H54 (cell line): ENCODE measurements at regions not wholly inside any gene's neighbourhood (a gene's known extent, or its start where the extent isn't known, plus 50 kb on each side); places are given as distances from the start of the nearest gene placed in this dataset.
"Not testable (repeated sequence)": the region's sequence is repeated elsewhere in the genome, so short reads cannot be mapped to it uniquely, and the experiment has no call there.

Source experiments
- DNase-seq: peaks from one replicate; pipeline ENCODE4 v3.0.0; 2011; ENCODE audit warnings: low spot score, mixed read lengths; ENCODE audit not compliant: insufficient read length
- FAIRE-seq: peaks from 3 replicates; lab custom pipeline; 2011; peaks lifted over from hg19 to GRCh38; lab: Jason Lieb, UNC
- POLR2A ChIP-seq: IDR thresholded peaks from 2 replicates; pipeline ENCODE4 v1.6.1; 2011; ENCODE audit warnings: low read depth, mild to moderate bottlenecking, low read length

GRCh38 chr7:98771941-98772603, 97.7 kb downstream of the TMEM130 start:
- FAIRE-seq, result no peak
- no peak for TF ChIP-seq POLR2A
- no peak for DNase-seq

- no peak for FAIRE-seq
- no peak for DNase-seq
- no peak for TF ChIP-seq POLR2A
Measured at GRCh38 chr7:98774884-98775283, 94.9 kb downstream of the TMEM130 start.

GRCh38 chr7:98777051-98777450, 92.8 kb downstream of the TMEM130 start:
- FAIRE-seq (no peak), DNase-seq (no peak)
- no peak for TF ChIP-seq POLR2A

GRCh38 chr7:98778421-98778820, 91.4 kb downstream of the TMEM130 start:
- FAIRE-seq, result no peak
- no peak for DNase-seq
- no peak for TF ChIP-seq POLR2A

GRCh38 chr7:98779800-98780587, 89.8 kb downstream of the TMEM130 start:
- TF ChIP-seq POLR2A, result no peak
- DNase-seq (no peak), FAIRE-seq (no peak)

GRCh38 chr7:98784216-98784785, 85.5 kb downstream of the TMEM130 start:
- FAIRE-seq (no peak), DNase-seq (no peak)
- no peak for TF ChIP-seq POLR2A

- no peak for DNase-seq
- TF ChIP-seq POLR2A, result no peak
- FAIRE-seq, result no peak
Measured at GRCh38 chr7:98785929-98786571, 83.8 kb downstream of the TMEM130 start.

- FAIRE-seq, result no peak
Measured at GRCh38 chr7:98788966-98789365, 80.8 kb downstream of the TMEM130 start.

GRCh38 chr7:98794453-98794852, 75.4 kb downstream of the TMEM130 start:
- not testable (repeated sequence) for DNase-seq

More at GRCh38 chr7:98788966-98789365, 80.8 kb downstream of the TMEM130 start:
- DNase-seq, result no peak
- no peak for TF ChIP-seq POLR2A

GRCh38 chr7:98795741-98796493, 73.9 kb downstream of the TMEM130 start:
- TF ChIP-seq POLR2A, result no peak
- no peak for FAIRE-seq
- no peak for DNase-seq

More at GRCh38 chr7:98794453-98794852, 75.4 kb downstream of the TMEM130 start:
- not testable (repeated sequence) for FAIRE-seq
